ENCODE measurements at regions not wholly inside any gene's neighbourhood (a gene's known extent, or its start where the extent isn't known, plus 50 kb on each side); places are given as distances from the start of the nearest gene placed in this dataset.
"Not testable (repeated sequence)": the region's sequence is repeated elsewhere in the genome, so short reads cannot be mapped to it uniquely, and the experiment has no call there.

GRCh38 chr13:80515296-80515695 is 174.4 kb upstream of the SPRY2 start:
- in situ Hi-C loops (cut with MboI; ENCODE audit: low sequenced_read_pairs): no loop called here

GRCh38 chr13:80513196-80513595 is 172.3 kb upstream of the SPRY2 start:
- in situ Hi-C loops (cut with MboI; ENCODE audit: low sequenced_read_pairs): no loop called here

GRCh38 chr13:80510686-80511085 is 169.8 kb upstream of the SPRY2 start:
- in situ Hi-C loops (cut with MboI; ENCODE audit: low sequenced_read_pairs): no loop called here

- in situ Hi-C loops (cut with MboI; ENCODE audit: low sequenced_read_pairs): no loop called here
These were observed 168.3 kb upstream of the SPRY2 start for GRCh38 chr13:80509264-80509663.

GRCh38 chr13:80508031-80508430 is 167.1 kb upstream of the SPRY2 start:
- in situ Hi-C loops (cut with MboI; ENCODE audit: low sequenced_read_pairs): no loop called here

- in situ Hi-C loops (cut with MboI; ENCODE audit: low sequenced_read_pairs): no loop called here
These were observed 163.5 kb upstream of the SPRY2 start for GRCh38 chr13:80504453-80504852.

GRCh38 chr13:80502359-80502758 is 161.4 kb upstream of the SPRY2 start:
- in situ Hi-C loops (cut with MboI; ENCODE audit: low sequenced_read_pairs): no loop called here

GRCh38 chr13:80501556-80501955 is 160.6 kb upstream of the SPRY2 start:
- in situ Hi-C loops (cut with MboI; ENCODE audit: low sequenced_read_pairs): no loop called here

- in situ Hi-C loops (cut with MboI; ENCODE audit: low sequenced_read_pairs): no loop called here
These were observed 158.8 kb upstream of the SPRY2 start for GRCh38 chr13:80499536-80500290.

- in situ Hi-C loops (cut with MboI; ENCODE audit: low sequenced_read_pairs): no loop called here
These were observed 157.5 kb upstream of the SPRY2 start for GRCh38 chr13:80498433-80498832.

GRCh38 chr13:80497978-80498377 is 157.1 kb upstream of the SPRY2 start:
- in situ Hi-C loops (cut with MboI; ENCODE audit: low sequenced_read_pairs): no loop called here

- in situ Hi-C loops (cut with MboI; ENCODE audit: low sequenced_read_pairs): no loop called here
These were observed 156.5 kb upstream of the SPRY2 start for GRCh38 chr13:80497439-80497838.

GRCh38 chr13:80496721-80497397 is 155.9 kb upstream of the SPRY2 start:
- in situ Hi-C loops (cut with MboI; ENCODE audit: low sequenced_read_pairs): no loop called here

GRCh38 chr13:80490491-80490943 is 149.6 kb upstream of the SPRY2 start:
- in situ Hi-C loops (cut with MboI; ENCODE audit: low sequenced_read_pairs): not testable (repeated sequence)

- in situ Hi-C loops (cut with MboI; ENCODE audit: low sequenced_read_pairs): no loop called here
These were observed 145.5 kb upstream of the SPRY2 start for GRCh38 chr13:80486402-80486801.

GRCh38 chr13:80483157-80483556 is 142.2 kb upstream of the SPRY2 start:
- in situ Hi-C loops (cut with MboI; ENCODE audit: low sequenced_read_pairs): no loop called here

GRCh38 chr13:80481588-80481987 is 140.7 kb upstream of the SPRY2 start:
- in situ Hi-C loops (cut with MboI; ENCODE audit: low sequenced_read_pairs): no loop called here

- in situ Hi-C loops (cut with MboI; ENCODE audit: low sequenced_read_pairs): no loop called here
These were observed 136.9 kb upstream of the SPRY2 start for GRCh38 chr13:80477661-80478443.

GRCh38 chr13:80476953-80477352 is 136.0 kb upstream of the SPRY2 start:
- in situ Hi-C loops (cut with MboI; ENCODE audit: low sequenced_read_pairs): no loop called here

- in situ Hi-C loops (cut with MboI; ENCODE audit: low sequenced_read_pairs): no loop called here
These were observed 134.8 kb upstream of the SPRY2 start for GRCh38 chr13:80475718-80476117.

- in situ Hi-C loops (cut with MboI; ENCODE audit: low sequenced_read_pairs): no loop called here
These were observed 132.8 kb upstream of the SPRY2 start for GRCh38 chr13:80473695-80474094.

Data from HL-60/S4 treated with phorbol 12-myristate 13-acetate at 8.2 ng/mL for 4 days and 3 days (cell line).